Activated naive CD4-positive, alpha-beta T cell treated with anti-CD3 and anti-CD28 coated beads, Interleukin-2, amount 50 U/mL, for 72 hours (primary cell): ENCODE measurements at regions not wholly inside any gene's neighbourhood (a gene's known extent, or its start where the extent isn't known, plus 50 kb on each side); places are given as distances from the start of the nearest gene placed in this dataset.

ENCODE experiments used
- ATAC-seq, 2 donors: fragments of 150-1000 bp; cut with Tn5 transposase; 2 replicates each; pipeline ENCODE4 v1.10.0; 2021; ENCODE audit warnings: mild to moderate bottlenecking in 2 of 2, moderate library complexity in 2 of 2
- DNase-seq, 2 donors: peaks; one replicate each; pipeline ENCODE4 v3.0.0; 2021 to 2022; ENCODE audit warnings: low spot score in 2 of 2
- H3K27ac Mint-ChIP-seq, 2 donors: one replicate each; pipeline ENCODE4 v1.8.0; 2022; ENCODE audit warnings: mild to moderate bottlenecking in 2 of 2, mixed read lengths in 2 of 2
- H3K36me3 Mint-ChIP-seq, 2 donors: one replicate each; pipeline ENCODE4 v1.8.0; 2022; ENCODE audit warnings: mixed read lengths in 2 of 2
- H3K9me3 Mint-ChIP-seq, 2 donors: one replicate each; pipeline ENCODE4 v1.8.0; 2022; ENCODE audit warnings: mixed read lengths in 2 of 2

- no peak for DNase-seq
- Mint-ChIP-seq H3K36me3 (no peaks in the 10 kb centered on the region), H3K9me3 (no peaks in the 10 kb centered on the region), H3K27ac (peak overlapping the region; percentile 76 to 86)
- ATAC-seq: peak in 1 of 2 donors; percentile 2
Observed at GRCh38 chr16:85306793-85307551, 194.7 kb upstream of the CIBAR2 start.

GRCh38 chr16:85307552-85308364 lies 195.5 kb upstream of the CIBAR2 start:
- no peaks in the 10 kb centered on the region for H3K36me3 Mint-ChIP-seq
- DNase-seq (no peak), ATAC-seq (no peak)
- H3K27ac Mint-ChIP-seq: peak overlapping the region in 1 of 2 donors; percentile 76
- no peaks in the 10 kb centered on the region for H3K9me3 Mint-ChIP-seq

- ATAC-seq (no peak), DNase-seq (no peak)
- H3K36me3 Mint-ChIP-seq: no peaks in the 10 kb centered on the region
- H3K9me3 Mint-ChIP-seq: no peaks in the 10 kb centered on the region
- H3K27ac Mint-ChIP-seq: no peak overlapping the region
Observed at GRCh38 chr16:85308611-85309540, 196.6 kb upstream of the CIBAR2 start.

- Mint-ChIP-seq H3K9me3 (no peaks in the 10 kb centered on the region), H3K27ac (peak overlapping the region in 1 of 2 donors; percentile 71), H3K36me3 (no peaks in the 10 kb centered on the region)
- no peak for DNase-seq
- ATAC-seq: peak; percentile 1 to 10
Observed at GRCh38 chr16:85309656-85310587, 197.7 kb upstream of the CIBAR2 start.

- no peak for DNase-seq
- Mint-ChIP-seq H3K9me3 (no peaks in the 10 kb centered on the region), H3K36me3 (no peaks in the 10 kb centered on the region), H3K27ac (peak overlapping the region in 1 of 2 donors; percentile 60)
- peak; percentile 21 to 30 for ATAC-seq
Observed at GRCh38 chr16:85310868-85311585, 198.8 kb upstream of the CIBAR2 start.

- Mint-ChIP-seq H3K36me3 (no peaks in the 10 kb centered on the region), H3K27ac (no peak overlapping the region), H3K9me3 (no peaks in the 10 kb centered on the region)
Observed at GRCh38 chr16:85311741-85312140, 199.5 kb upstream of the CIBAR2 start.

GRCh38 chr16:85312174-85312573 lies 199.9 kb upstream of the CIBAR2 start:
- no peak for DNase-seq
- Mint-ChIP-seq H3K9me3 (no peaks in the 10 kb centered on the region), H3K27ac (no peak overlapping the region), H3K36me3 (no peaks in the 10 kb centered on the region)
- no peak for ATAC-seq

More at GRCh38 chr16:85311741-85312140, 199.5 kb upstream of the CIBAR2 start:
- no peak for DNase-seq
- no peak for ATAC-seq

GRCh38 chr16:85312642-85313525 lies 200.6 kb upstream of the CIBAR2 start:
- no peak overlapping the region for H3K27ac Mint-ChIP-seq
- ATAC-seq: no peak
- no peaks in the 10 kb centered on the region for H3K36me3 Mint-ChIP-seq
- DNase-seq: no peak
- H3K9me3 Mint-ChIP-seq: no peaks in the 10 kb centered on the region

GRCh38 chr16:85313526-85314301 lies 201.4 kb upstream of the CIBAR2 start:
- Mint-ChIP-seq H3K9me3 (no peaks in the 10 kb centered on the region), H3K36me3 (no peaks in the 10 kb centered on the region), H3K27ac (no peak overlapping the region)
- DNase-seq: no peak
- no peak for ATAC-seq

GRCh38 chr16:85314512-85314971 lies 202.3 kb upstream of the CIBAR2 start:
- ATAC-seq: no peak
- Mint-ChIP-seq H3K9me3 (no peaks in the 10 kb centered on the region), H3K27ac (no peak overlapping the region)

GRCh38 chr16:85315866-85316265 lies 203.6 kb upstream of the CIBAR2 start:
- DNase-seq: no peak
- no peaks in the 10 kb centered on the region for H3K36me3 Mint-ChIP-seq
- ATAC-seq: no peak
- H3K27ac Mint-ChIP-seq: no peak overlapping the region
- H3K9me3 Mint-ChIP-seq: no peaks in the 10 kb centered on the region

More at GRCh38 chr16:85314512-85314971, 202.3 kb upstream of the CIBAR2 start:
- no peak for DNase-seq
- H3K36me3 Mint-ChIP-seq: no peaks in the 10 kb centered on the region

GRCh38 chr16:85316321-85316919 lies 204.1 kb upstream of the CIBAR2 start:
- H3K27ac Mint-ChIP-seq: no peak overlapping the region
- DNase-seq: peak in 1 of 2 donors; percentile 68
- peak; percentile 88 to 92 for ATAC-seq
- H3K9me3 Mint-ChIP-seq: no peaks in the 10 kb centered on the region
- no peaks in the 10 kb centered on the region for H3K36me3 Mint-ChIP-seq

GRCh38 chr16:85316944-85317343 lies 204.7 kb upstream of the CIBAR2 start:
- no peak overlapping the region for H3K27ac Mint-ChIP-seq
- ATAC-seq: no peak
- H3K9me3 Mint-ChIP-seq: no peaks in the 10 kb centered on the region
- H3K36me3 Mint-ChIP-seq: no peaks in the 10 kb centered on the region
- no peak for DNase-seq
